Natural killer cell (primary cell): ENCODE measurements at regions not wholly inside any gene's neighbourhood (a gene's known extent, or its start where the extent isn't known, plus 50 kb on each side); places are given as distances from the start of the nearest gene placed in this dataset.

Experiments used
- ATAC-seq, 3 donors: fragments of 150-1000 bp in 2 of 3; fragments of 200-7000 bp in 1 of 3; cut with Tn5 transposase; 1 replicate in 1 of 3; 2 replicates in 2 of 3; pipeline ENCODE4 v1.10.0; 2021; ENCODE audit warnings: mild to moderate bottlenecking in 2 of 3, moderate library complexity in 2 of 3
- DNase-seq, 2 donors: peaks; one replicate each; pipeline versions ENCODE4 v3.0.0 to v3.0.0-alpha.2; 2013 to 2021; ENCODE audit warnings: mixed read lengths in 1 of 2
- H3K27ac ChIP-seq: one replicate; pipeline ENCODE4 v1.5.1; 2013; ENCODE audit warnings: mild to moderate bottlenecking, low read length
- H3K27me3 ChIP-seq: one replicate; pipeline ENCODE4 v1.6.1; 2013; ENCODE audit warnings: low read length; ENCODE audit not compliant: control insufficient read depth, insufficient read depth
- H3K36me3 ChIP-seq: one replicate; pipeline ENCODE4 v1.6.1; 2013; ENCODE audit warnings: low read length; ENCODE audit not compliant: control insufficient read depth, insufficient read depth
- H3K4me1 ChIP-seq: one replicate; pipeline ENCODE4 v1.6.1; 2013; ENCODE audit warnings: low read length; ENCODE audit not compliant: control insufficient read depth, insufficient read depth
- H3K4me3 ChIP-seq: one replicate; pipeline ENCODE4 v1.5.1; 2013; ENCODE audit warnings: low read length
- H3K9me3 ChIP-seq: one replicate; pipeline ENCODE4 v1.6.1; 2013; ENCODE audit warnings: low read length; ENCODE audit not compliant: control insufficient read depth, insufficient read depth
- H3K27ac Mint-ChIP-seq, 2 donors: one replicate each; pipeline ENCODE4 v1.8.0; 2022; ENCODE audit warnings: mild to moderate bottlenecking in 2 of 2, mixed read lengths in 2 of 2, moderate library complexity in 1 of 2
- H3K27me3 Mint-ChIP-seq, 2 donors: one replicate each; pipeline ENCODE4 v1.8.0; 2022; ENCODE audit warnings: low read depth in 2 of 2, mixed read lengths in 2 of 2
- H3K36me3 Mint-ChIP-seq: one replicate; pipeline ENCODE4 v1.8.0; 2022; ENCODE audit warnings: mixed read lengths
- H3K4me1 Mint-ChIP-seq, 2 donors: one replicate each; pipeline ENCODE4 v1.8.0; 2022; ENCODE audit warnings: mixed read lengths in 2 of 2
- H3K4me3 Mint-ChIP-seq: one replicate; pipeline ENCODE4 v1.8.0; 2022; ENCODE audit warnings: mild to moderate bottlenecking, moderate library complexity, mixed read lengths
- H3K9me3 Mint-ChIP-seq, 2 donors: one replicate each; pipeline ENCODE4 v1.8.0; 2022; ENCODE audit warnings: mixed read lengths in 2 of 2
- WGBS: methylation state at CpG from one replicate; pipeline ENCODE4 v1.1.7; 2013; ENCODE audit warnings: missing lambda C conversion rate; ENCODE audit not compliant: insufficient coverage; 5-methylcytosine and 5-hydroxymethylcytosine counted together
- intact Hi-C: fragments of 100-400 bp; cut with micrococcal nuclease; formaldehyde crosslinking; loops from one replicate; pipeline ENCODE4 v1.14.2; 2022
- TF ChIP-seq, protein P1 (sequence below): fragments of 200-600 bp; IDR thresholded peaks from one replicate; pipeline ENCODE4 v1.8.0; 2022; ENCODE audit warnings: antibody characterized with exemption

DNA sequence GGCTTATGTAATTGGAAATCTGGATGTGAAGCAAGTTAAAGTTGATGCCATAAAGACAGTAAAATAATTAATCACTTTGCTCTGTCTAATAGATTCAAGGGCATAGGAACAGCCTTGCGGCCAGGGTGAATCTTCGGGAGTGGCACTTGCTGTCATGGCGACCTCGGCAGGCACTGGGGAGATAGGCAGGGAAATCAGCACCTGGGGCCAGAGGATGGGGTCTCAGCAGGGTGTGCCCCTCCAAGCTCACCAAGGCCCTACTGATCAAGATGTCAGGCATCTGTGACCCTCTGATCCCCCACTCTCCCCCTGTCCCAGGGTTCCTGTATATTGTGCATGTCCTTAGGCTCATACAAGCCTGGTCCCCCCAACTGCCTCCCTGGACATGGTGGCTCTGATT, 187.3 kb downstream of the MELK start:
- no peak for ATAC-seq
- H3K27me3 ChIP-seq: no peaks in the 10 kb centered on the region
- no peak for DNase-seq
- no peak overlapping the region for H3K27ac ChIP-seq
- no peaks in the 10 kb centered on the region for H3K36me3 Mint-ChIP-seq
- no peak overlapping the region for H3K4me3 ChIP-seq
- no peak overlapping the region for H3K4me3 Mint-ChIP-seq
- no peaks in the 10 kb centered on the region for H3K4me1 Mint-ChIP-seq
- H3K27me3 Mint-ChIP-seq: peaks cover 32 to 38% of the 10 kb centered on the region in 2 donors
- no peaks in the 10 kb centered on the region for H3K9me3 ChIP-seq
- no peaks in the 10 kb centered on the region for H3K9me3 Mint-ChIP-seq
- no peaks in the 10 kb centered on the region for H3K36me3 ChIP-seq
- intact Hi-C loops: no loop called here
- WGBS: 83% methylated on average over 4 of the region's 4 CpGs
- no peak overlapping the region for H3K27ac Mint-ChIP-seq
- H3K4me1 ChIP-seq: peaks cover 1% of the 10 kb centered on the region
- TF ChIP-seq, protein P1, sequence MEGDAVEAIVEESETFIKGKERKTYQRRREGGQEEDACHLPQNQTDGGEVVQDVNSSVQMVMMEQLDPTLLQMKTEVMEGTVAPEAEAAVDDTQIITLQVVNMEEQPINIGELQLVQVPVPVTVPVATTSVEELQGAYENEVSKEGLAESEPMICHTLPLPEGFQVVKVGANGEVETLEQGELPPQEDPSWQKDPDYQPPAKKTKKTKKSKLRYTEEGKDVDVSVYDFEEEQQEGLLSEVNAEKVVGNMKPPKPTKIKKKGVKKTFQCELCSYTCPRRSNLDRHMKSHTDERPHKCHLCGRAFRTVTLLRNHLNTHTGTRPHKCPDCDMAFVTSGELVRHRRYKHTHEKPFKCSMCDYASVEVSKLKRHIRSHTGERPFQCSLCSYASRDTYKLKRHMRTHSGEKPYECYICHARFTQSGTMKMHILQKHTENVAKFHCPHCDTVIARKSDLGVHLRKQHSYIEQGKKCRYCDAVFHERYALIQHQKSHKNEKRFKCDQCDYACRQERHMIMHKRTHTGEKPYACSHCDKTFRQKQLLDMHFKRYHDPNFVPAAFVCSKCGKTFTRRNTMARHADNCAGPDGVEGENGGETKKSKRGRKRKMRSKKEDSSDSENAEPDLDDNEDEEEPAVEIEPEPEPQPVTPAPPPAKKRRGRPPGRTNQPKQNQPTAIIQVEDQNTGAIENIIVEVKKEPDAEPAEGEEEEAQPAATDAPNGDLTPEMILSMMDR: no peak

DNA sequence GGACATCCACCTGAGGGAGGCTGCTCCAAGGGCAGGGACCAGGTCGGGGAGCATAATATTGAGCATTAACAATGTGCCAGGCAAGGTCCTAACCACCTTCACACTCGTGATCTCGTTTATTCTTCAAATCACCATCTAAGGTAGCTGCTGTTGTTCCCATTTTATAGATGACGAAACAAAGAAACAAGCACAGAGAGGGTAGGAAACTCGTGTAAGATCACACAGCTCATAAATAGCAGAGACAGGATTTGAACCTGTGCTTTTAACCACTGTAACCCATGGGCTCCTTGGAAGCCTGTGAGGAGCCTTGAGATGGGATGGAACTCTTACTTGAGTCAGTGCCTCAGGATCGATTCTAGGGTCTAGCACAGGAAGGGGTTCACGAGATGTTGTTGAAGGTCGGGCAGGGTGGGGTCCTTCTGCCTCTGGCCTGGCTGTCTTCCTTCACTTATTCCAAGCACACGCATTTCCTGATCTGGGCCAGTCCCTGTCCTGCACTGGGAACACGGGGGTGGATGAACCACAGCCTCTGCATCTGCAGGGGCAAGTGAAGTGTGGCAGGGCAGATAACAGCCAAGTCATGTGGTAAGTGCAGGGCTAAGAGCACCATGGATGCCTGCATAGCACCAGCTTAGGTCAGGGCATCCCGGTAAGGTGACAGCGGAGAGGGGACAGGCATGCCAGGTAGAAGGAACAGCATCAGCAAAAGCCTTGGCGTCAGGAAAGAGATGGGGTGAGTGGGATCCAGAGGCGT, 188.1 kb downstream of the MELK start:
- TF ChIP-seq, protein P1: no peak
- H3K27me3 ChIP-seq: no peaks in the 10 kb centered on the region
- peaks cover 10% of the 10 kb centered on the region for H3K4me1 ChIP-seq
- ATAC-seq (no peak), DNase-seq (no peak)
- Mint-ChIP-seq H3K9me3 (no peaks in the 10 kb centered on the region), H3K36me3 (no peaks in the 10 kb centered on the region), H3K4me1 (no peaks in the 10 kb centered on the region), H3K4me3 (no peak overlapping the region), H3K27me3 (peaks cover 26 to 30% of the 10 kb centered on the region in 2 donors), H3K27ac (no peak overlapping the region)
- H3K4me3 ChIP-seq: no peak overlapping the region
- intact Hi-C loops: no loop called here
- WGBS: 74% methylated on average over 14 of the region's 14 CpGs
- H3K36me3 ChIP-seq: no peaks in the 10 kb centered on the region
- no peak overlapping the region for H3K27ac ChIP-seq
- H3K9me3 ChIP-seq: no peaks in the 10 kb centered on the region

GRCh38 chr9:36762958-36763357, 190.3 kb downstream of the MELK start:
- 80% methylated on average over 10 of the region's 10 CpGs for WGBS
- peaks cover 19 to 21% of the 10 kb centered on the region in 2 donors for H3K27me3 Mint-ChIP-seq
- TF ChIP-seq, protein P1: no peak

DNA sequence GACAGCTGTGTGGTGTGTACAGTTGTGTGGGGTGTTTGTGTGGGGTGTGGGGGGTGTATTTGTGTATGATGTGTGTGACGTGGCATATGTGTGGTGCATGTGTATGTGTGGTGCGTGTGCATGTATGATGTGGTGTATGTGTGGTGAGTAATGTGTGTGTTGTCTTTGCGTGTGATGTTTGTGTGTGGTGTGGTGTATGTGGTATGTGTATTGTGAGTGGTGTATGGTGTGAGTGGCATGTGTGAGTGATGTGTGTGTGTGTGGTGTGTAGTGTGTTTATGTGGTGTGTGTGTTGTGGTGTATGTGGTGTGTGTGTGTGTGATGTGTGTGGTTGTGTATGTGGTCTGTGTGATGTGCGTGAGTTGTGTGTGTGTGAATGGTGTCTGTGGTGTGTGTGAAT, 191.1 kb downstream of the MELK start:
- H3K4me1 Mint-ChIP-seq: peaks cover 5 to 7% of the 10 kb centered on the region in 2 donors
- no peaks in the 10 kb centered on the region for H3K9me3 ChIP-seq
- intact Hi-C loops: no loop called here
- DNase-seq: no peak
- TF ChIP-seq, protein P1: no peak
- H3K27ac Mint-ChIP-seq: no peak overlapping the region
- H3K4me3 ChIP-seq: no peak overlapping the region
- peaks cover 0 to 2% of the 10 kb centered on the region in 2 donors for H3K9me3 Mint-ChIP-seq
- no peak overlapping the region for H3K27ac ChIP-seq
- H3K36me3 ChIP-seq: no peaks in the 10 kb centered on the region
- ATAC-seq: no peak
- peaks cover 17 to 21% of the 10 kb centered on the region in 2 donors for H3K27me3 Mint-ChIP-seq
- peaks cover 16% of the 10 kb centered on the region for H3K4me1 ChIP-seq
- H3K27me3 ChIP-seq: no peaks in the 10 kb centered on the region
- no peaks in the 10 kb centered on the region for H3K36me3 Mint-ChIP-seq
- WGBS: 96% methylated on average over 4 of the region's 4 CpGs
- no peak overlapping the region for H3K4me3 Mint-ChIP-seq

More at GRCh38 chr9:36762958-36763357, 190.3 kb downstream of the MELK start:
- Histone ChIP-seq H3K9me3 (no peaks in the 10 kb centered on the region), H3K4me3 (no peak overlapping the region), H3K27ac (no peak overlapping the region), H3K27me3 (no peaks in the 10 kb centered on the region), H3K4me1 (peaks cover 16% of the 10 kb centered on the region), H3K36me3 (no peaks in the 10 kb centered on the region)
- Mint-ChIP-seq H3K27ac (no peak overlapping the region), H3K4me3 (no peak overlapping the region), H3K4me1 (peaks cover 5 to 7% of the 10 kb centered on the region in 2 donors), H3K36me3 (no peaks in the 10 kb centered on the region), H3K9me3 (peaks cover 0 to 2% of the 10 kb centered on the region in 2 donors)
- ATAC-seq (no peak), DNase-seq (no peak)
- intact Hi-C loops: no loop called here
